WI38 (cell line): ENCODE measurements at regions not wholly inside any gene's neighbourhood (a gene's known extent, or its start where the extent isn't known, plus 50 kb on each side); places are given as distances from the start of the nearest gene placed in this dataset.

Experiments used
- H3K4me3 ChIP-seq: 2 replicates; pipeline ENCODE4 v1.5.1; 2011; ENCODE audit warnings: low read depth, mild to moderate bottlenecking, control low read depth, low read length
- CTCF ChIP-seq: IDR thresholded peaks from 2 replicates; pipeline ENCODE4 v1.5.1; 2012; ENCODE audit warnings: low read depth, mild to moderate bottlenecking, control low read depth, low read length

- no peak overlapping the region for H3K4me3 ChIP-seq
- no peak for TF ChIP-seq CTCF
Measured at GRCh38 chr6:139828751-139829519, 454.5 kb upstream of the CITED2 start.

- TF ChIP-seq CTCF: no peak
- no peak overlapping the region for H3K4me3 ChIP-seq
Measured at GRCh38 chr6:139825935-139826374, 451.5 kb upstream of the CITED2 start.

- TF ChIP-seq CTCF: no peak
- no peak overlapping the region for H3K4me3 ChIP-seq
Measured at GRCh38 chr6:139824864-139825263, 450.4 kb upstream of the CITED2 start.

GRCh38 chr6:139823808-139824126 lies 449.3 kb upstream of the CITED2 start:
- H3K4me3 ChIP-seq: no peak overlapping the region
- TF ChIP-seq CTCF: no peak

GRCh38 chr6:139823099-139823807 lies 448.8 kb upstream of the CITED2 start:
- H3K4me3 ChIP-seq: no peak overlapping the region
- TF ChIP-seq CTCF: no peak

- no peak for TF ChIP-seq CTCF
- H3K4me3 ChIP-seq: no peak overlapping the region
Measured at GRCh38 chr6:139821676-139822223, 447.3 kb upstream of the CITED2 start.

- TF ChIP-seq CTCF: no peak
- H3K4me3 ChIP-seq: no peak overlapping the region
Measured at GRCh38 chr6:139820210-139820609, 445.8 kb upstream of the CITED2 start.
